Right atrium auricular region (tissue), 2 donors: ENCODE measurements at regions not wholly inside any gene's neighbourhood (a gene's known extent, or its start where the extent isn't known, plus 50 kb on each side); places are given as distances from the start of the nearest gene placed in this dataset.

Experiments used
- DNase-seq: peaks from one replicate; pipeline ENCODE4 v3.0.0-alpha.2; 2019; ENCODE audit warnings: low spot score
- H3K27ac ChIP-seq, 2 donors: fragments of 200-600 bp; sonication (generic); 1 replicate in 1 of 2; 2 replicates in 1 of 2; pipeline ENCODE4 v1.5.1; 2016 to 2019
- H3K27me3 ChIP-seq, 2 donors: fragments of 200-600 bp; sonication (generic); one replicate each; pipeline versions ENCODE4 v1.5.1 to v1.6.0; 2017 to 2019
- H3K36me3 ChIP-seq: fragments of 200-600 bp; sonication (generic); one replicate; pipeline ENCODE4 v1.5.1; 2016
- H3K4me1 ChIP-seq, 2 donors: fragments of 200-600 bp; sonication (generic); one replicate each; pipeline versions ENCODE4 v1.5.1 to v1.6.0; 2017 to 2019
- H3K4me3 ChIP-seq, 2 donors: fragments of 200-600 bp; sonication (generic); 1 replicate in 1 of 2; 2 replicates in 1 of 2; pipeline ENCODE4 v1.5.1; 2017 to 2019; ENCODE audit warnings: mild to moderate bottlenecking in 1 of 2, moderate library complexity in 1 of 2
- H3K9me3 ChIP-seq, 2 donors: fragments of 200-600 bp; sonication (generic); one replicate each; pipeline ENCODE4 v1.5.1; 2019
- CTCF ChIP-seq, 2 donors: fragments of 200-600 bp; sonication (generic); IDR thresholded peaks; one replicate each; pipeline ENCODE4 v1.5.1; 2019; ENCODE audit warnings: antibody characterized with exemption in 2 of 2

GRCh38 chr10:62912086-62912485 lies 95.9 kb upstream of the EGR2 start:
- DNase-seq = no peak
- H3K27ac ChIP-seq = no peak overlapping the region

DNA sequence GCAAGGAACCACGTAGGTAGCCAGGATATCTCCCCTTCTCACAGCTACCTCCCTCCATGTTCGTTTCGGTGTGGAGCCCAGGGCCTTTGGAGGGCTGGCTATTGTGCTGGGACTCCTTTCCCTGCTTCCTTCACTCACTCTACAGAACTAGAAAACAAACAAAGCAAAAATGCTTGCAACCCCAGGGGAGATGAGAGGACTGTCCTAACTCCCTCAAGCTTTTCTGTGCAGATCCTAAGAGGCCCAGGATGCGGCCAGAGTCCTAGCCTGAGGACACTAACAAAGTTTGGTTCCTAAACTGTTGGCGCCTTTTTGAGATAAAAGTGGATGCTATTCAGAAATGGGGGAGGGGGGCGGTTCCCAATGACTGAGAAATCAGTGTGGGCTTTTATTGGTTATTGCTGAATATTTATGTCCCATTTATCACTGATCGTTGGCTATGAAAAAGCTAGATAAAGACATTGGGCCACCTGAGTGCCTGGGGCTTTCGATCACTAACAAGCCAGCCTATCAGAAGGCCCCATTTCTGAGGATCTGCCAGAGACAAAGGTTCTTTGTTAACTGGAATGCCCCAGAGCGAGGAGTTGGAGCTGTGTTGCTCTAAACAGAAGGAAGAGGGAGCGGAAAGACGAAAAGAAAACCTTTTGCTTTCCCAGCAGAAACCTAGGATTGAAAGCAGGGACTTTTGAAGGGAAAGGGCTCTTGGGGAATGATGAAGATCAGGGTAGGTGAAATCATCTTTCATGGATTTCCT lies 95.2 kb upstream of the EGR2 start:
- Histone ChIP-seq H3K36me3 (no peaks in the 10 kb centered on the region), H3K4me3 (no peak overlapping the region), H3K4me1 (peaks cover 0 to 4% of the 10 kb centered on the region in 2 donors), H3K27ac (no peak overlapping the region), H3K27me3 (no peaks in the 10 kb centered on the region), H3K9me3 (no peaks in the 10 kb centered on the region)
- TF ChIP-seq CTCF (IDR thresholded peaks at IDR 0.05) = no peak
- DNase-seq = no peak

More at GRCh38 chr10:62912086-62912485, 95.9 kb upstream of the EGR2 start:
- H3K9me3 ChIP-seq = no peaks in the 10 kb centered on the region
- peaks cover 0 to 4% of the 10 kb centered on the region in 2 donors for H3K4me1 ChIP-seq
- H3K27me3 ChIP-seq = no peaks in the 10 kb centered on the region
- no peak for TF ChIP-seq CTCF (IDR thresholded peaks at IDR 0.05)
- no peaks in the 10 kb centered on the region for H3K36me3 ChIP-seq
- no peak overlapping the region for H3K4me3 ChIP-seq

- no peak for DNase-seq
- no peaks in the 10 kb centered on the region for H3K27me3 ChIP-seq
- H3K27ac ChIP-seq = no peak overlapping the region
- no peaks in the 10 kb centered on the region for H3K36me3 ChIP-seq
- no peaks in the 10 kb centered on the region for H3K9me3 ChIP-seq
- no peak overlapping the region for H3K4me3 ChIP-seq
- H3K4me1 ChIP-seq = no peaks in the 10 kb centered on the region
- TF ChIP-seq CTCF (IDR thresholded peaks at IDR 0.05) = no peak
Measured at GRCh38 chr10:62907470-62908212, 91.5 kb upstream of the EGR2 start.

- H3K27ac ChIP-seq = no peak overlapping the region
Measured at GRCh38 chr10:62904281-62904875, 88.2 kb upstream of the EGR2 start.

GRCh38 chr10:62903828-62904227 lies 87.7 kb upstream of the EGR2 start:
- H3K4me1 ChIP-seq = no peaks in the 10 kb centered on the region
- no peaks in the 10 kb centered on the region for H3K36me3 ChIP-seq
- H3K9me3 ChIP-seq = no peaks in the 10 kb centered on the region
- no peaks in the 10 kb centered on the region for H3K27me3 ChIP-seq
- H3K27ac ChIP-seq = no peak overlapping the region
- no peak for TF ChIP-seq CTCF (IDR thresholded peaks at IDR 0.05)
- H3K4me3 ChIP-seq = no peak overlapping the region
- DNase-seq = no peak

More at GRCh38 chr10:62904281-62904875, 88.2 kb upstream of the EGR2 start:
- H3K4me3 ChIP-seq = no peak overlapping the region
- TF ChIP-seq CTCF (IDR thresholded peaks at IDR 0.05) = no peak
- DNase-seq = no peak
- H3K4me1 ChIP-seq = no peaks in the 10 kb centered on the region
- no peaks in the 10 kb centered on the region for H3K36me3 ChIP-seq
- no peaks in the 10 kb centered on the region for H3K27me3 ChIP-seq
- H3K9me3 ChIP-seq = no peaks in the 10 kb centered on the region
